NCI-H2171 treated with DMSO at 0.1 percent for 48 hours (cell line): ENCODE measurements at regions not wholly inside any gene's neighbourhood (a gene's known extent, or its start where the extent isn't known, plus 50 kb on each side); places are given as distances from the start of the nearest gene placed in this dataset.

Source experiments
- DNase-seq: peaks from one replicate; lab custom pipeline; 2025; lab: John Stamatoyannopoulos, UW

DNA sequence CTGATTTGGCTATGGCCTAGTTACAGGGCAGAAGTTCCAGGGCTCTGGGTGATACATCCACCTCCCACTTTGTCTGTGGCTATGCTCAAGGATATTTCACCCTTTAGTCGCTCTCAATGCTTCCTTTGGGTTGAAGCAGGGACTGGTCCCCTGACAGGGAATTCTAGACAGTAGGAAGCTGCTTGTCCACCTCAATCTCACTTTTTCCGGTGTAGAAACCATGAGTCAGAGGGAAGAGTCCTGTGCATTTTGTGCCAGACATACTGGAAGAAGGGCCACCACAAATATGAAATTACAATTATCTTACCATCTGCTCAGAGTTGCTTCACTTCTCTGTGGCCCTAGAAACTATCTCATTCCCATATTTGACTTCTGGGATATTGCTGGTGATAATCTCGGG is 413.7 kb upstream of the FAT3 start:
- DNase-seq: no peak

DNA sequence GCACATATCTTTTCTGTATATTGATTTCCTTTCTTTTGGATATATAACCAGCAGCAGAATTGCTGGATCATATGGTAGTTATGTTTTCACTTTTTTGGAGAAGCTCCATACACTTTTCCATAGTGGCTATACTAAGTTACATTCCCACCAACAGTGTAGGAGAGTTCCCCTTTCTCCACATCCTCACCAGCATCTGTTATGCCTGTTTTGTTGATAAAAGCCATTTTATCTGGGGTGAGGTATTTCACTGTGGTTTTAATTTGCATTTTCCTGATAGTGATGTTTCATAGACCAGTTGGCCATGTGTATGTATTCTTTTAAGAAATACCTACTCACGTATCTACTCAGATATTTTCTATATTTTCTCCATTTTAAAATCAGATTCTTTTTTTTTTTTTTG is 419.3 kb upstream of the FAT3 start:
- DNase-seq: no peak

DNA sequence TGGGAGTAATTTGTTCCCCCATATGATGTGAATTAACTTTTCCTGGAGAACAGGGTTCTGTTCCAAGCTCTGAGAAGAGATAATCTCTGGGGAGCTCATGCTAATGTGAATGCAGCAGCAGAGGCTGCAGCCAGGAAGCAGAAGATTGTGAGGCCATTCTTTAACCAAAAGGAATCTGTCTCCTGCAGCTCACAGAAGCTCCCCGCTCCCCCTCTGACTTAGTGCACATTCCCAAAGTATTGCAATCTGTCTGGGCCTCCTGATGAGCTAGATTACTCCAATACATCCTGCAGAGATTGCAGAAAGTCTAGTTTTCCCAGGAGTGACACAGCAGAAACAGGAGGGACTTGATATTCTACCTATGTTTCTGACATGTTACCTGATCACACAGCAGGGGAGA is 420.6 kb upstream of the FAT3 start:
- DNase-seq: no peak

DNA sequence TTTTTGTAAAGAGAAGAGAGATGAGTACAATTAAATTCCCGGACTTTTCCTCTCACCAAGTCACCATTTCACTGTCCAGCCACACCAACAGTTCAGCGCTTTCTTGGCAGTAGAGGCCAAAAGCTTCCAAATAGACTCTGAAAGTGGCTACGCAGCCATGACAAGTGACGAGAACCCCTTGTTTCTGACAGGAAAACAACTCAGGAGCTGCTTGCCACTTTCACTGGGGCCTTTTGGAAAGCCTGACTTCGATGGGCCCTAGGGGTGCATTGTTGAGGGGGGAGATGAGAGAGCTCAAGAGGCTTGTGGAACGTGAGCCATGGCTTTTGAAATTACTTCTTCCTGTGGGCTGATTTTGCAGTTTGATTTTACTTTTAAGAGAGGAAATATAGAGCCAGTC is 422.1 kb upstream of the FAT3 start:
- DNase-seq: no peak

DNA sequence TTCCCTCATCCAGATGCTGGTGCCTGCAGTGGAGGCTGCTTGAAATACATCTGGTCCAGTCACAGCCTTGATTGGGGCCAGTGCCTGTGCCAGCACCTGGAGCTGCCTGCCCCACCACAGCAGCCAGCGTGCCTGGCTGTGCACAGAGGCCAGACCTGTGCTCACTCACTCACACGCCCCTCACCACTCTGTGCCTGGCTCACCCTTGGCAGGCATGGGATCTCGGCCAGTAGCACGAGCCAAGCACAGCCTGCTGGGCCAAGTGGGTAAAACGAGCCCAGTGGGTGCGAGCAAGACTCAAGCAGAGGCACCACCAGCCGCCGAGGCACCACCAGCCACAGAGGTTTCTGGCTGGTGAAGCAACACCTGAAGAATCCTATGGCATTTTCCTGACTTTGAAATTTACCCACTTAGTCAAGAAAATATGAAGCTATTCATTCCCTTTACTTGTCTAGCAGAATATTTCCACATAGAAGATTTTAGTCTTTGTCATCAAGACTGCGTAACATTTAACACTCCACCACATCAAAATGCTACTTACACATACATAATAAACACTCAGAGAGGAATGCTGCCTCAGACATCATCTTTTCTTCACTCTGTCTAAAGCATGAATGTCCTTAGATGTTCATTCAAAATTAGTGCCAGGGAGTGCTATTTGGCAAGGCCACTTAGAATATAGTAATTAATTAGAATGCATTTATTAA is 424.3 kb upstream of the FAT3 start:
- no peak for DNase-seq

DNA sequence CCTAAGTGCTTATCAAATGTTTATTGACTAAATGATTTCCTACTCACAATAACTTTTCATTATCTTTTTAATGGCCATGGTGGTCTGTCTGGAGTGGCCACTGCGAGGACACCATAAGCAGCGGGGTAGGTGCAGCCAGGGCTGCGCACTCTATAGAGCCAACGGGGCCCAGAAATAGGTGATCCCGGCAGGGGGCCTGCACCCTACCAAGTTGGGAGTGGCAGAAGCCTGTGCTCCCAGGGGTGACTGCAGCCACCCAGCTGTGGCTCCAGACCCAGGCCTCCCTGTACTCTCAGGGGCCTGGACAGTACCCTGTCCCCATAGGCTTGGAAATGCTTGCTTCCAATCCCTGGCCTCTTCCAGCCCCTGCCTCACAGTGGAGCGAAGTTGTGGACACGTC is 426.4 kb upstream of the FAT3 start:
- no peak for DNase-seq

DNA sequence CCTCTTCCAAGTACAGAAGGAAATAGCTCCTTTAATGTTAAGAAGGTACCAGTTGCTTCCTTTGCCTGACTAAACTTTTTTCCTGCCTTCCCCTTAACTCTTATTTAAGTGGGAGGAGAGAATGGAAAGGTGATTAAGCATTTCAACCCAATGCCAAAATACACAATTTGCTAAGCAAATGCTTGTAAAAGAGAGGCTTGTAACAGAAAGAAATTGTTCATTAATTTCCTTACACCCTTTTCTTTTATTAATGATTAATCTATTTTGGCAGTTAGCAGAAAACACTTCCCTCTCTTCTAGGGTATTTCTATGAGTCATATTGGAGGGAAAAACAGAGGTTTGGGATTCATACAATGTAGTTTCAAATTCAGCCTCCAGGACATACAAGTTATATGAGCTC is 427.6 kb upstream of the FAT3 start:
- no peak for DNase-seq

DNA sequence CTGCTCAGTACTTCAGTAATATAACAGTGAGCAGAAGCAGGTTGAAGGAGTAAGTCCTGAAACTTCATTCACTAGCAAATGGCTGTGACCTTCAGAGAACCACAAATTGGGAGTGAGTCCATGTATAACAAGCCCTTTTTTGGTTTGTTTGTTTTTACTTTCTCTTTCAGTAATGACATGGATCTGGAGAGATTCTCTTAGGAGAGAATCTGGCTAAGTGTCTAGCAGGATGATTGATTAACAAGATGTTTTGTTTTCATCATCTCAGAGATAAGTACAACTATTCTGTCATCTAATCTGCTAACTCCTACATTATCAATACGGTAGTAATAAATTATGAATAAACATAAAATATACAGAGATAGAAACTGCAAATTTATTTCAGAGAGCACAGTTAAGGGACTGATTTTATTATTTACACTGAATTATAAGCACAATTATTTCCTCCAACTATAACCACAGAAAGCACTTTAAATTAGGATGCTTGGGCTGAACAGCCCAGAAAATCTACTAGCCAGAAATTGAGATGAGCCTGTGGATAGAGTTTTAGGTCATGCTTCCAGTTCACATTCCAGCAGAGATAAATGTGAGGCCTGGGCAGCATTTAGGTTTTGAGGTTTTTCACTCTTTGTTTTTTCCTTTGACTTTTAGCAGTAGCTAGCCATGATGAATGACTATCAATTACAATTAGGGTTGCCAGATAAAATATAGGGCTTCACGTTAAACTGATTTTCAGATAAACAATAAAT is 429.3 kb upstream of the FAT3 start:
- DNase-seq: no peak

DNA sequence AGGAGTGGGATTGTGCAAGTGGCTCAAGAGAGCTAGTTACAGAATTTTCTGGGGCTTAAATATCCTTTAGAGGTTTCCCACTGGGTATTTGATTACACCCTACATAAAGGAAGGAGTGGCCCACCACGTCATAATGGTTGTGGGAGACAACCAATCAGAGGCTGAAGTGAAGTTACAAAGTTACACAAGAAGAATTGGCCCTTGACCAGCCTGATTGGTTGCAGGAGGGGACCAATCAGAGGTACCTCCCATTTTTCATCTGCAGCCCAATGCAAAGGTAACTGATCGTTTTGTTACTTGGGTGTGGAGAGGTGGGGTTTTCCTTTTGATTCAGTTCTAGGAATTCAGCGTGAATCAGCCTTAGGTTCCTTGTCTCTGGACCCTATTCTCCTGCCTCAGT is 430.5 kb upstream of the FAT3 start:
- no peak for DNase-seq

DNA sequence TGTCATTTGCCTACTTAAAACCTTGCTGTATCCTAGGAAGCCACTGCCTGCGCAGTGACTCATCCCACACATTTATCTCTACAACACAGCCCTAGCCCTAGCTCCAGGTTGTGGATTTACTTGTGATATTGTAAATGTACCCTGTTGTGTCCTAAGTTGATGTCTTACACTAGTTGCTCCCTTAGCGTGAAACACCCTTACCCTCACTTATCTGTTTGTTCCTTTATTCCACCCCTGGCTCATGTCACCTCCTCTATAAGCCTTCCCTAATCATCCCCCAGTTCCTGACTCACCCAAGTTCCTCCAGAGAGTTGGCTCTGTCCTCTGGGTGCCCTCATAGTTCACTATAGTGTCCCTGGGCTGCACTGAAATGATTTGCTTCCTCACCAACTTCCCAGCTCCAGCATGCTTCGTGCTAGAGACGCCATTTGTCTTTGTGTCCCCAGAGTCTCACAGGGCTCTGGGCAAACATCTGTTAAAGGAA is 431.8 kb upstream of the FAT3 start:
- no peak for DNase-seq

DNA sequence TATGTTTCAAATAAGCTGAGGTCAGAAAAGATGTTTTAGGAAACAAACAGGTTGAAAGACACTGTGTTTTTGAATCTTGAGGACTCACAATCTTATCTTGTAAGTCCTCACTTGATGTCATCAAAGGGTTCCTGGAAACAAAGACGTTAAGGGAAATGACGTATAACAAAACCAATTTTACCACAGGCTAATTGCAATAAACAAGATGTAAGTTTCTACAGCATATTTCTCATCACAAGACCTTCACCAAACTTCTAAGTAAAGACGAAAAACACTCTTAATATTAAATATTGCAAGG is 433.5 kb upstream of the FAT3 start:
- no peak for DNase-seq

DNA sequence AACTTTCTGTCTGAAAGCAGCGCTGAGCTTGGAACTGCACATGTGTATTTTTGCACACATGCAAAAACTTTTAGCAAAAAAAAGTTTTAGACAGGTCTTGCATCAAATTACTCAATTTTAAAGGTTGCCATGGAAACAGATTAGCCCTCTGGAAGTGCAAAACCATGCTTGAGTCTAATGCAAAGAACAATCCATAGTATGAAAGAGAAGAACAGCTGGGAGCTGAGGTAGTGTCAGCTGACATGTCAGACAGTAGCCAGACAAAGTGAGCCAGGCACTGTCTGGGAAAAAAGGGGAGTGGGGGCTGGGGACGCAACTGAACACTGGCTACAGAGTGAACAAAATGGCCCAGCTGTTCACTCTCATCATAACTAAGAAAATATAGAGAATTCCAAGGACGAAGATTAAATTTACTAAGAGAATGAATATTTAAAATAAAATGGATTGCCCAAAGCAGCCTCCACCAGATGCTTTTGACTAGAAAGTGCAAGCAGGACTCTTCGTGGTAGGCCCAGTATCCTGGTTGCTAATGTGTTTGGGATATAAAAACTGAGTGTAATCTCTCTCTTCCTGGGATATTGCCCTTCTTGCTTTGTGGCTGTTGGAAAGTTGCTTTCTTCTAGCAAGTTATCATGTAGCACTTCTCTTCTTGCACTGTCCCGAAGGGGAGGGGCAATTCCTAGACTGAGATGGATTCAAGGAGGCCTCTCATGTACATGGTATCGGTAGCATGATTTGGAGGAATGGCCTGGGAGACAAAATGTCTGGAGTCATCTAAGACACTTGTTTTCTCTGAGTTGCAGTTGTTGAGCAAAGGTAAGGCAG is 434.1 kb upstream of the FAT3 start:
- no peak for DNase-seq

DNA sequence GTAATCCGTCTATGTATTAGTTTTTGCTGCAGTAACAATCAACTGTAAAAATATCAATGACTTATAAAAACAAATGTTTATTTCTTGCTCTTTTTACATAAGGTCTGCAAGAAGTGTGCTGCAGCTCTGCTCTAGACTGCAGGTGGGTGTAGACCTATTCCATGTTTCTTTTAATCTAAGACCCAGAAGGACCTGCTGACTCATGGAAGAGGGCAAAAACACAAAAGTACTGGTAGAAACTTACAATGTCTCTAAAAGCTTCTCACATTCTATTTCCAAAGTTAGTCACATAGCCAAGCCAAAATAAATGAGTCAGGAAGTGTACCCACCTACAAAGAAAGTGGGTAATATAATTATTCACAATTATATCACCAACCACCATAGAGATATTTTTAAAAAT is 435.9 kb upstream of the FAT3 start:
- DNase-seq: no peak

DNA sequence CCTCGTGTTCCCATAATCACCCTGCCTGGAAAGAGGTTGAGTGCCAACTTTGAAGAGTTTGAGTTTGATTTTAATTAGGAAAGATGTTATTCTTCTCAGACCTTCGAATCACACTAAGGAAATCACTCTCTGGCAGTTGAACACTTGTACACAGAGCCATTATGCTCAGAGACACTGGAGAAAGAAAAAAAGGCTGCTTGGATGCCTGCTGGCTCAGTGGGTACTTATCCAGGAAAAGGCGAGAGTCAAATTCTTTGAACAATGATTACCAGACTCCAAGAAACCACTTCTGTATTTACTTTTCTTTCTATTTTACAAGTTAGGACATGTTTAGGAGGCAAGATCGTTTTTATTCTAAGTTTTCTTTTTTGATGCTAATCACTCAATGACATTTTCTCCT is 438.5 kb upstream of the FAT3 start:
- DNase-seq: no peak

DNA sequence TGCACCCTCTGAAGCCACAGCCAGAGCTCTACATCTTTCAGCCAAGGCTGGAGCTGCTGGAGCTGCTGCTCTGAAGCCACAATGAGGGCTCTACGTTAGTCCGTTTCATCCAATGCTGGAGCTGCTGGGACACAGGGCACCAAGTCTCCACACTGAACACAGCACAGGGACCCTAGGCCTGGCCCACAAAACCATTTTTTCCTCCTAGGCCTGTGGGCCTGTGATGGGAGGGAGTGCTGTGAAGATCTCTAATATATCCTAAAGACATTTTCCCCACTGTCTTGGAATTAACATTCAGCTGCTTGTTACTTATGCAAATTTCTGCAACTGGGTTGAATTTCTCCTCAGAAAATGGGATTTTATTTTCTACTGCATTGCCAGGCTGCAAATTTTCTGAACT is 441.4 kb upstream of the FAT3 start:
- DNase-seq: no peak

DNA sequence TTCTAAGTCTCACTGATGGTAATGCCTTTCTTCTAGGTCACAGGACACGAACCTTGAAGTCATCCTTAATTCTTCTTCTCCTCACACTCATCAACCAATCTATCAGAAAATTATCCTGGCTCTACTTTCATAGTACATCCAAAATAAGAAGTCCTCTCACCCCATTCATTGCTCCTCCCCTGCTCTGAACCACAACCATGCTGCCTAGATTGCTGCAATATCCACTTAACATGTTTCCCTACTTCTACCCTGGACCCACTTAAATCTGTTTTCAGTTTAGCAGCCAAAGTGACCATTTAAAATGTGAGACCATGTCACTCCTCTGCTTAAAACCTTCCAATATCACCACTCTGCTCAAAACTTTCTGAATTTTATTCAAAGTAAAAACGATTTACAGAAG is 445.9 kb upstream of the FAT3 start:
- no peak for DNase-seq

DNA sequence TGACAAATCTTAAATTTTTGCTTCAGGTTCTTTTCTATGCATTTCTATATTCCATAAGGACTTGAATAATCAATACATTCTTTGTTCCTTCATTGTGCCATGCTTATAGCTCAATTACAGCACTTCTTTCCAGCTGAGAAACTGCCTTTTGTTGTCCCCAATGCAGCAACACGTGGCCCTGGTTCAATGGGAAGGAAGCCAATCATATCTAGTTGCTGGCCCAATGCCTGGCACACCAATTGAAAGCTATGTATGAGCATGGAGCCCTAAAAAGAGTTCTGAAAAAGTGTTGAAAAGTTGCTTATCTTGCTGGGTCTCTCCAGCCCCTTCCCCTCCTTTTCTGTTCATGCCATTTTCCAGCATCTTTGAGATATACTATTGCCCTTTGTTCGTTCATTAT is 448.0 kb upstream of the FAT3 start:
- no peak for DNase-seq

DNA sequence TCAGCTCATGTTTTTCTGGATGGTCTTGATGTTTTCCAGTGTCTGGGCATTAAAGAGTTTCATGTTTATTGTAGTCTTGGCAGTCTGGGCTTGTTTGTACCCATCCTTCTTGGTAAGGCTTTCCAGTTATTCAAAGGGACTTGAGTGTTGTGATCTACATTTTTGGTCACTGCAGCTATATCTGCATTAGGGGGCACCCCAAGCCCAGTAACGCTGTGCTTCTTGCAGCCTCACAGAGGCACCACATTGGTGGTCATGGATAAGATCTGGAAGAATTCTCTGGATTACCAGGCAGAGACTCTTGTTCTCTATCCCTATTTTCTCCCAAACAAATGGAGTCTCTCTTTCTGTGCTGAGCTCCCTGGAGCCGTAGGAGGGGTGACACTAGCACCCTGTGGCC is 451.5 kb upstream of the FAT3 start:
- no peak for DNase-seq

DNA sequence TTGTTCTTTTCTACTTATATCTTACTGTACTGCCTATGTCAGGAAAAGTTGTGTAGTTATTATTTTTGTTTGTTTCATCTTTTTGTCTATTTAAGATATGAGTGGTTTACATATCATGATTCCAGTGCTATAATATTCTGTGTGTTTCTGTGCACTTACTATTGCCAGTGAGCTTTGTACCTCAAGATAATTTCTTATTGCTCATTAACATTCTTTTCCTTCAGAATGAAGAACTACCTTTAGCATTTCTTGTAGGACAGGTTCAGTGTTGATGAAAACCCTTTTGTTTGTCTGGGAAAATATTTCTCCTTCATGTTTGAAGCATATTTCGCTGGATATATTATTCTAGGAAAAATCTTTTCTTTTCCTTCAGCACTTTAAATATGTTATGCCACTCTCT is 452.7 kb upstream of the FAT3 start:
- DNase-seq: no peak

DNA sequence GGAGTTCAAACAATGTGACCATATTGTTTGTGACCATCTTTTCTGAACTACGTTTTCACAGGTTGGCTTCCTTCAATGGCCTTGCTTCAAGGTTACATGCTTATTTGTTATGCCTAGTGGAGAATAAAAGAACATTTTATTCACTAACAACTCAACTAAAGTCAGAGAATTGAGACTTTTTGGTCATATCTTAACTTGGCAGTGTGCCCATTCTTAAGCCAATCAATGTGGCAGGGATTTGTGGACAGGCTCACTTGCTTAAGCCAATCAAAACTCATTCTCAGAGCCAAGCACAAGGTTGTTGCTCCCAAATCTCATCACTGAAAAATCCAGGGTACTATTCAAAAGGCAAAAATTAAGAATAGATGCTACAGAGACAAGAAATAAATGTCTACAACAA is 455.8 kb upstream of the FAT3 start:
- DNase-seq: no peak

DNA sequence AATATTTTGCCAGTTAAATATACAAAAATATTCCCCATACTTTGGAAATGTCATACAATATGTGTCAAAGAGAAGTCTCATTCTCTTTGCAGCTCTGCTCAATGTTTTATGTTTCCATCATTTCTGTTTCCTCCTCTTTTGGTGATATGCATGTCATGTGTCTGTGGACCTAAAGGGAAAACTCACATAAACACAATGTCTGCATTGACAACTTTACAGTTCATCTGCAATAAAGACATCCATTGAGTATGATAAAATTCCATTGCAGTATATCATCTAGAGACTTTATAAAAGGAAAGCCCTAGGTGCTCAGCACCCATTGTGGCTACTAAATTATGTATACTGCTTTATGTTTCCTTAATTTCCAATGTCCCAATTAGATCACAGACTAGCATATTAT is 461.3 kb upstream of the FAT3 start:
- no peak for DNase-seq

DNA sequence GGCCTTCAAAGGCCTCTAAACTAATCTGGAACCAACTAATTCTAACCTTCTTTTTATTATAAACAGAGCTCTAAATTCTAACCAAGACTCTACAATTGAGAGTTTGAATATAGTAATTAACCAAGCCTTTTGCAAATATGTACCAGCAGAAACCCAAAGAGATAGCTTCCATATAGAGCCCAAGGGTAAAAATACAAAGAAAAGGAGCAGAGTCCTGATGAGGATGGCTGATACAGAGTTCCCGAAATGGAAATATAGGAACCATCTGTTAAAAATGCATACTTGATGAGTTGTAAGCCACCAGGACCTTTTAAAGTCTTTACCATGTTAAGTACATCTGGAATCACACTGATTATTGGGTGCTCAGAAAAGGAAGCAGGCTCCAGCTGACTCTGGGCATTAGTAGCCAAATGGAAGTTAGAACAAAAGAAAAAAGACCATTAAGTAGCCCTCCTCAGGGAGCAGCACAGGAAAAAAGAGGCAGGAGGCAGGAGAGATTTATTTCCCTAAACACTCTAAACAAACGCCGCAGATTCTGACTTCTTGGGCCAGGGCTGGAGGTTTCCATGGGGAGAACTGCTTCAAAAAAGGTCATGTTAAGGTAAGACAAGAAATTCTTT is 463.1 kb upstream of the FAT3 start:
- DNase-seq: no peak
